Activated naive CD8-positive, alpha-beta T cell treated with anti-CD3 and anti-CD28 coated beads for 36 hours (primary cell): ENCODE measurements at regions not wholly inside any gene's neighbourhood (a gene's known extent, or its start where the extent isn't known, plus 50 kb on each side); places are given as distances from the start of the nearest gene placed in this dataset.

Source experiments
- DNase-seq: peaks from one replicate; pipeline ENCODE4 v3.0.0; 2021
- H3K27ac Mint-ChIP-seq: one replicate; pipeline ENCODE4 v1.8.0; 2022; ENCODE audit warnings: mild to moderate bottlenecking, moderate library complexity, mixed read lengths
- H3K27me3 Mint-ChIP-seq: one replicate; pipeline ENCODE4 v1.8.0; 2022; ENCODE audit warnings: mild to moderate bottlenecking, mixed read lengths
- H3K36me3 Mint-ChIP-seq: one replicate; pipeline ENCODE4 v1.8.0; 2021; ENCODE audit warnings: mild to moderate bottlenecking, mixed read lengths
- H3K4me1 Mint-ChIP-seq: one replicate; pipeline ENCODE4 v1.8.0; 2021; ENCODE audit warnings: mixed read lengths
- H3K4me3 Mint-ChIP-seq: one replicate; pipeline ENCODE4 v1.8.0; 2022; ENCODE audit warnings: mild to moderate bottlenecking, moderate library complexity, mixed read lengths
- H3K9me3 Mint-ChIP-seq: one replicate; pipeline ENCODE4 v1.8.0; 2022; ENCODE audit warnings: mixed read lengths

DNA sequence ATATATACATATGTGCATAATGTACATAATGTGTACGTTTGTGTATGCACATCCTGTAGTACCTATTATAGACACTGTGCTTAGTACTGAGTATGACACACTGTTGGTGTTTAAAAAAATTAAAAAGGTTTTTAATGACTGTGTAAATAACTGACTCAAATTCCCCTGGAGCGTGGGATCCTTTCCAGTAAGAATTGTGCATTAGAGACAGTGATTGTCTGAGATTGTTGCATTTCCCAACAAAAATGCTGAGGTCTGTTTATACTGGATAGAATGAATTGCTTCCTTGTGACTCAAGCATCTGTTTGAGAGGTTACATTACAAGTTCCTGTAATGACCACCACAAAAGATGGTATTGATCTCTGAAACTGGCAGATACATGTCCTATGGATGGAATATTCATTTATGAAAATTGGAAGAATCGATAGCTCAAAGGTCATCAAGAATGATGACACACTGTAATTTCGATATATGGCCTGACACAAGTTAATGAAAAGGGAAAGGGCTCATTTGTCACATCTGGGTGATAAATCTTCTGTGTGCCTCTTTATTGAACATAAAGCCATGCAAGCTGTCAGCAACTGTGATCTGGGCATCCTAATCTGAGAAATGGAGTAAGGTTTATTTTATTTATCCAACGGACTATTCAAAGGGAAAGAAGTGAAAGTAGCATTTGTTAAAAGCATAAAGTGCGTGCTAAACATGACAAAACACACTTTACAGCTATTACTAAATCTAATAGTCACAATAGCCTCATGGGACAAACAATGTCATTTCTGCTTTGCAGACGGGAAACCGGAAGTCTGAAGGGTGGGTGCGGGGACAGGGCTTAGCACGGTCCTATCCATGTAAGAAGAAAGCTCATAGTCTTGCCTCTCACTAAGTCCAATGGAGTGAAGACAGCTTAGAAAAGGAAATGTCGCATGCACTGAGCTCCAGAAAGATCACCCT lies 228.8 kb downstream of the CDH11 start:
- no peak overlapping the region for H3K27ac Mint-ChIP-seq
- no peaks in the 10 kb centered on the region for H3K36me3 Mint-ChIP-seq
- no peak overlapping the region for H3K4me3 Mint-ChIP-seq
- no peak for DNase-seq
- peaks cover 12% of the 10 kb centered on the region for H3K9me3 Mint-ChIP-seq
- H3K4me1 Mint-ChIP-seq = no peaks in the 10 kb centered on the region
- no peaks in the 10 kb centered on the region for H3K27me3 Mint-ChIP-seq

DNA sequence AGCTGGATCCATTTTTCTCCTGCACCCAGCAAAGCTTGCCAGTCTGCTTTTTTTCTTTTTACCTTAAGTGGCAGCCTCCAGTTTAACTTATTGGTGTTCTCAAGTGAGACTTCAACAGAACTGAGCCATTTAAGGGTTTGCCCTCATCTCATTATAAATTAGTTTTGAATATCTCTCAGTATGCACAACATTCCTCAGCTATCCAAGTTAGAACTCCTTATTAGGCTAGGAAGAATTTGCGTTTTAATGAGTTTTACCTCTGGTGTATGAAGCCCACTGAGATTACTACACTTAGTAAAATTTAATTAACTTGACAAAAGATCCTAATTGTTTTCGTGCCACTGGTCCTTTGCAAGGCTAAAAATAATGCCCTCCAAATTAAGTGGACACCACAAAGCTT lies 232.4 kb downstream of the CDH11 start:
- no peak overlapping the region for H3K27ac Mint-ChIP-seq
- no peaks in the 10 kb centered on the region for H3K36me3 Mint-ChIP-seq
- H3K27me3 Mint-ChIP-seq = no peaks in the 10 kb centered on the region
- H3K4me1 Mint-ChIP-seq = no peaks in the 10 kb centered on the region
- no peak for DNase-seq
- H3K9me3 Mint-ChIP-seq = peaks cover 11% of the 10 kb centered on the region
- H3K4me3 Mint-ChIP-seq = no peak overlapping the region

DNA sequence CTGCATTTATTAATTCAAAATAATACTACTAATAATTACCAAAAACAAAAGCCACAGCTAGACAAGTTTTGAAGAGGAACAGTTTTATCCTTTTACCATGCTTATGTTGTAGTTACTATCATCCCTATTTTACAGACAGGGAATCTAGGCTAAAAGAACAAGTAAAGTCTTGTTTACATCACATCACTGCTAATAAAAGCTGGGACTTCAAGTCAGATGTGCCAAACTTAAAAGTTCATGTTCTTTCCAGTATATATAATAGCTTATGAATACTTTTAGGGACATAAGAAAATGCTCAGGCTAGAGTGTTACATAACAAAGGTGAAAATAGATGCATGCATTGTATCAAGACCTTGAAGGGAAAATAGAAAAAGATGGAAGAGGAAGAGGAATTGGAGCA lies 234.2 kb downstream of the CDH11 start:
- Mint-ChIP-seq H3K27me3 (no peaks in the 10 kb centered on the region), H3K4me1 (no peaks in the 10 kb centered on the region), H3K27ac (no peak overlapping the region), H3K4me3 (no peak overlapping the region), H3K36me3 (no peaks in the 10 kb centered on the region), H3K9me3 (peaks cover 20% of the 10 kb centered on the region)
- no peak for DNase-seq

DNA sequence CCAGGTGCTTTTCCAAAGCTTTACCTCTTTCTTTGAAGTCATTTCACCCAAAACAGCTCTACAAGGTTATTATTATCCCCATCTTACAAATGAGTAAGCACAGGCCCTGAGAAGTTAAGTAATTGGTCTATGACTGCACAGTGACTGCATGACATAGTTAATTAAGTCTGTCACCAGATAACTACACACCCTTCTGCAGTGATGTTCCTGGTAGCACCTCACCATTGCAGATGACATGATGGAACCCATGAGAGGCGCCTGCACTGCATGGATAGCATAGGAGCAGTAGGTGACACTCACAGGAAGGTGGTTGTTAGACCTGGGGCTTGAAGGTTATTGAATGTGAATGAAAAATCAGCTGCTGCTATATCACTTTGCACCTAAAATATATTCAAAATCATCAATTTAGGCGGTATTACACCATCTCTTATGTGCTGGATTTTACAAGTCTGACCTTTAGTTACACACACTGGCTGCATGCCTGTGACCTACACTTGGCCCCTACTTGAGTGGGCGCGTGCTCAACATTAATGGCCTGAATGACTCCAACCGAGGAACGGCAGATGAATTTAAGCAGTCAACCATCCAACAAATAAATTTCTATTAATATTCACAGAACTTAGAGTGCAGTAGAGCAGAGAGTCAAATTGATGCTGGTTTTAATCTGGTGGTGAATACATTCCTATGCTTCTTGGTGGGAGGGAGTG lies 239.6 kb downstream of the CDH11 start:
- Mint-ChIP-seq H3K27me3 (no peaks in the 10 kb centered on the region), H3K4me1 (no peaks in the 10 kb centered on the region), H3K27ac (no peak overlapping the region), H3K4me3 (no peak overlapping the region), H3K9me3 (peaks cover 18% of the 10 kb centered on the region), H3K36me3 (no peaks in the 10 kb centered on the region)
- DNase-seq = no peak

DNA sequence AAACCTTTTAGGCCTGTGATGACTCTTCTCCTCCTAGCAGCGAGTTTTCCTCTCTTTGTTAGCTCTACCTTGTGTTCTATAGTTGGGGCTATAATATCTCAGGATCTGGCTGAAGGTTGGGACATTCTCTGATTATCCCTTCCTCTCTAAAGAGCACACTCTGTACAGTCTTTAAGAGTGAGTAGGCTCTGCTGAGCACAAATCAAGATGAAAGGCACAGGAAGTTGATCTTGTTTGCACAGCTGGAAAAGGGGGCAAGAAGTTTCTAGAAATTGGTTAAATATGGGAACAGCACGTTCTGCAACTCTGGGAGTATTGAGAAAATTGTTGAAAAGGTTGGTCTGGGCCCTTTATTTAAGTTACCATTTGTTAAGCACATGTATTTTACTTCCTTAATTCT lies 240.9 kb downstream of the CDH11 start:
- Mint-ChIP-seq H3K4me3 (no peak overlapping the region), H3K4me1 (no peaks in the 10 kb centered on the region), H3K27ac (no peak overlapping the region), H3K27me3 (no peaks in the 10 kb centered on the region), H3K36me3 (no peaks in the 10 kb centered on the region), H3K9me3 (peaks cover 20% of the 10 kb centered on the region)
- DNase-seq = no peak

DNA sequence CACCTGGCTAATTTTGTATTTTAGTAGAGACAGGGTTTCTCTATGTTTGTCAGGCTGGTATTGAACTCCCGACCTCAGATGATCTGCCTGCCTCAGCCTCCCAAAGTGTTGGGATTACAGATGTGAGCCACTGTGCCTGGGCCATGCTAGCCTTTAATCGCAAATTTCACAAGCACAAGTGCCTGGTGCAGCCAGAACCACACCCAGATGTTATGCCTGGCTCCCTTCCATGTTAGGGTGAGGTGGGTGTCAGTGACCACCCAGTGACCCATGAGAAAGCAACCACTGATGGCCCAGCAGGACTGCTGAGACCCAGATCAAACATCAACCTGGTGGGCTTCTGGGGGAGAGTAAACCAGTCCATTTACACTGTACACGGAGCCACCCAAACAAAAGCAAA lies 241.9 kb downstream of the CDH11 start:
- peaks cover 20% of the 10 kb centered on the region for H3K9me3 Mint-ChIP-seq
- no peak overlapping the region for H3K27ac Mint-ChIP-seq
- no peaks in the 10 kb centered on the region for H3K4me1 Mint-ChIP-seq
- DNase-seq = no peak
- no peak overlapping the region for H3K4me3 Mint-ChIP-seq
- no peaks in the 10 kb centered on the region for H3K36me3 Mint-ChIP-seq
- H3K27me3 Mint-ChIP-seq = no peaks in the 10 kb centered on the region

DNA sequence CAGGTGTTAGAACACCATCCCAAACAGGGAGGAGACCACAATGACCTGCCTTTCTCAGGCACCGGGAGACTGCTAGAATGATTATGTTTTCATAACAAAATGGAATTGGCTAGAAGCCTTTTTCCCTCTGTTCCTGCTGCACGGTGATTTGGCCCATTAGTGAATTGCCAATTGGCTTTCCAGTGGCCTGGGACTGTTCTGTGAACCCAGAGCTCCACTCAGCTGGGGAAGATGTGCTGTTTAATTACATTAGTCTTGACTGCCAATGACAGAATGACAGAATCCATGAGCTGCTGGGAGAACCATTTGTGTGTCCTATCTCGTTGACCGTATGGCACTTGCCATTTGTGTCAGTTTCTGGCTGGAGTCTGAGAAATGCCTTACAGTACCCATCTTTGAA lies 242.9 kb downstream of the CDH11 start:
- H3K27ac Mint-ChIP-seq = no peak overlapping the region
- peaks cover 19% of the 10 kb centered on the region for H3K9me3 Mint-ChIP-seq
- no peak overlapping the region for H3K4me3 Mint-ChIP-seq
- no peaks in the 10 kb centered on the region for H3K4me1 Mint-ChIP-seq
- no peaks in the 10 kb centered on the region for H3K27me3 Mint-ChIP-seq
- no peaks in the 10 kb centered on the region for H3K36me3 Mint-ChIP-seq
- DNase-seq = no peak

DNA sequence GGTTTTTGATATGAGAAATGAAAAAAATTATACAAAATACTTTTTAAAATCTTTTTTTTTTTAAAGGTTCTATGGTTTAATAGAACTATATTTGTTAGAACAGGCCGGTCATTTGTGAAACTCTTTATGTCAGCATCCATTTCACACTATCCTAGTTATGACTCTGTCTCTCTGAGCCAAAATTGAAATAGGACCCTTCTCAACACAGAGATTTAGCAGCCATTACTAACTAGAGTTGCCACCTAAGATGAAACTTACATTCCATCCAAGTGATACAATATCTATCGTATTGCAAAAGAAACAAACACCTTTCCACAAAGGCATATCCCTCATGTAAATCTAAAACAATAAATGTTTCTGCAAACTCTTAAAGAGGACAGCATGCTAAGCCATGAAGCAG lies 249.8 kb downstream of the CDH11 start:
- no peaks in the 10 kb centered on the region for H3K36me3 Mint-ChIP-seq

DNA sequence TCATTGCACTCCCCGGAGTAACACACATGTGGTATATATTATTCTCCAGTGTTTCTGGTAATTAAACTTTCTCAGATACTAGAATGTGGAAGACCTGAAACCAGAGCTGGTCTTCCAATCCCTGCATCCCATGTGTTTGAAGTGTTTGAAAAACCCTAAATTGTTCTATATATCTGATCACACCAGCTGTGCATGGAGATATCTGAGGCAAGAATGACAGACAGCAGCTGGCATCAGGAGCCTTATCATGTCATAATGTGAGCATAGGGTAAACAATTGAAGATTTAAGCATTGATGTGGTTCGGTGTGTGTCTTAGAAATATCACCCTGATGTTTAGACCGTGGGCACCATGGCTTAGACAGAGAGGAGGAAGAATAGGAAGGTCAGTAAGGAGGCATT lies 251.0 kb downstream of the CDH11 start:
- H3K4me3 Mint-ChIP-seq = no peak overlapping the region
- H3K27me3 Mint-ChIP-seq = no peaks in the 10 kb centered on the region
- H3K9me3 Mint-ChIP-seq = peaks cover 2% of the 10 kb centered on the region
- no peaks in the 10 kb centered on the region for H3K4me1 Mint-ChIP-seq
- H3K27ac Mint-ChIP-seq = no peak overlapping the region
- H3K36me3 Mint-ChIP-seq = no peaks in the 10 kb centered on the region
- DNase-seq = no peak

More for the DNA sequence above, 249.8 kb downstream of the CDH11 start:
- H3K27ac Mint-ChIP-seq = no peak overlapping the region
- H3K27me3 Mint-ChIP-seq = no peaks in the 10 kb centered on the region
- H3K9me3 Mint-ChIP-seq = peaks cover 4% of the 10 kb centered on the region
- DNase-seq = no peak
- H3K4me3 Mint-ChIP-seq = no peak overlapping the region
- H3K4me1 Mint-ChIP-seq = no peaks in the 10 kb centered on the region

DNA sequence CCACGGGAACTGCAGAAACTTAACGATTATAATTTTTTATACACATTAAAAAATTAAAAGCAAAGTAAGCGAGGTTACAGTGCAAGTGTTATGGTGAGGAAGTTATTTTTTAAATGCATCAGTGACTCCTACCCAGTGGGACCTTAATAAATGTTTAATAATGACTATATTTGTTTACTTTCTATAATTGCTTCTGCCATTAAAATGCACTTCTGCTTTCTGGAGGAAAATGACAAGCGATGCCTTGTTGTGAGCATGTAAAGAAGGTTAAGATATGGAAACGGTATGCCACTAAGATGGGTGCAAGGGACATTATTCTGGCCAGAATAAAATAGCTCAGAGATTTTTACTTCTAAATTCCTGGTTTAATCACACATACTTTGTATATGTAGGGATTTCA lies 252.1 kb downstream of the CDH11 start:
- Mint-ChIP-seq H3K4me3 (no peak overlapping the region), H3K27me3 (no peaks in the 10 kb centered on the region), H3K27ac (no peak overlapping the region), H3K9me3 (peaks cover 2% of the 10 kb centered on the region), H3K36me3 (no peaks in the 10 kb centered on the region), H3K4me1 (no peaks in the 10 kb centered on the region)
- DNase-seq = no peak

DNA sequence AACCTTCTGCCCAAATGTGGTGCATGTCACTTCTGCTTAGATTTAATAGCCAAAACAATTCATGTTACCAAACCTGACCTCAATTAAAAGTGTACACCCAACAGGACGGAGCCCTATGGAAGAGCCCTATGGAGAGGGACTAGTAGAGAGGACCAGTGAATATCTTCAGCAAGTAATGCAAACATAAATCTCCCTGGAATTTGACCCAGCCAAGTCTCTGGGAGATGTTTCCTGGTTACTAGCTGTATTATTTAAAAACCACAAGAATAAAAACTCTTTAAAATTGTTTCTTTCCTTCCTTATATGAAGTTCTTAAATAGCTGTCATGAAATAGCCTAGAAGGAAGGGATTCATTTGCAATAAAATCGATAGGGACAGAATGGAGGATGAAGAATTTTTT lies 255.8 kb downstream of the CDH11 start:
- H3K27me3 Mint-ChIP-seq = no peaks in the 10 kb centered on the region
- H3K27ac Mint-ChIP-seq = no peak overlapping the region
- no peaks in the 10 kb centered on the region for H3K4me1 Mint-ChIP-seq
- no peak for DNase-seq
- no peak overlapping the region for H3K4me3 Mint-ChIP-seq
- peaks cover 2% of the 10 kb centered on the region for H3K9me3 Mint-ChIP-seq
- H3K36me3 Mint-ChIP-seq = no peaks in the 10 kb centered on the region

DNA sequence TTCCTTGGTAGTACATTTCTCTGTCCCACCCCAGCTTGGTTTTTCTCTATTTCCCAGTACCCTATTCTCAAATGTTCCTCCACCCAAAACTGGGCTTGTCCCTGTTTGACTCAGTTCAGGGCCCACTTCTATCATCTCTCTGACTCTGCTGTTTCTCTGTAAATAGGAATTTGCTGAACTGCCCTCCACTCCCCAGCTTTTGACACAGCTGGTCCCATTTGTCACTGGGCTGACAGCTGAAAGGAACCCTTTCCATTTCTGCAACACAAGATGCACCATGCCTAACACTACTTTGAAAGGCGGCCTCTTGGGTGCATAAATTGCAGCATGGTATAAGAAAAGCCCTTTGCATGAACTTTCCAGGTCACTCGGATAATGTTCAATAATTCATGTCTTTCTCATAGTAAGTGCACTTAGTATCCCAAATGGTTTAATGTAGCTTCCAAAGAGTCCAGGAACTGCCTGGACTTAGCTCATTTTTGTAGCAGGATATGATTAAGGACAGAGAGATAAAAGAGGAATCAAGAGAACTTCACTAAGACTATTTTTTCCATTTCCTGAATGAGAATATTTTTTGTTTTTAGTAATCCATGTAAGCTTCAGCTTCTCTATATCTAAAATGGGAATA lies 256.7 kb downstream of the CDH11 start:
- Mint-ChIP-seq H3K27me3 (no peaks in the 10 kb centered on the region), H3K36me3 (no peaks in the 10 kb centered on the region)

DNA sequence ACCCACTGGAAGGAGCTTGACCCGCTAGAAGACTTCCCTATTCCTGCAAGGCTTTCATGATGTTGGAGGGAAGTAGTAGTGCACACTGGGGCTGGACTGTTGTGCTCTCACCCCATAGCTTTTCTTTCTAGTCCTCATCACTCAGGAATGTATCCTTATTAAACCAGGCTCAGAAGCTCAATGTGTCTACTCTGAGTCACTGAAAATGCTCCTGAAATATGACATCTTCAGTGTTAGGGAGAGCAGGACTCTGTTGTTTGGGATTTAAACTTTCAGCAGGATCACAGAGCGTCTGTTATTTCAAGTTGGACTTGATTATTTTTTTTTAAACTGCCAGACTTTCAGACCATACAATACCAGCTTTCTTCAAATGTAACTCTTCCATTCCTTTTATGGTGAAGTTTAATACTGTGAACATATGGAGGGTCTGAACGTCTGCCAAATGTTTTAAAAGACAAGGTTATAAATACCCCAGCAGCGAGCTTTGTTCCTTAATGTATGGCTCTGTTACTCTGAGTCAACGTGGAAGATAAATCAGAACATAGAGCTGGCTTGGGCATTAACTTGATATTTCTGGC lies 257.5 kb downstream of the CDH11 start:
- H3K4me1 Mint-ChIP-seq = no peaks in the 10 kb centered on the region
- no peak for DNase-seq
- no peaks in the 10 kb centered on the region for H3K36me3 Mint-ChIP-seq
- H3K27me3 Mint-ChIP-seq = no peaks in the 10 kb centered on the region
- peaks cover 4% of the 10 kb centered on the region for H3K9me3 Mint-ChIP-seq
- H3K27ac Mint-ChIP-seq = no peak overlapping the region
- H3K4me3 Mint-ChIP-seq = no peak overlapping the region

More for the DNA sequence above, 256.7 kb downstream of the CDH11 start:
- Mint-ChIP-seq H3K4me1 (no peaks in the 10 kb centered on the region), H3K9me3 (peaks cover 4% of the 10 kb centered on the region), H3K4me3 (no peak overlapping the region), H3K27ac (no peak overlapping the region)
- no peak for DNase-seq

DNA sequence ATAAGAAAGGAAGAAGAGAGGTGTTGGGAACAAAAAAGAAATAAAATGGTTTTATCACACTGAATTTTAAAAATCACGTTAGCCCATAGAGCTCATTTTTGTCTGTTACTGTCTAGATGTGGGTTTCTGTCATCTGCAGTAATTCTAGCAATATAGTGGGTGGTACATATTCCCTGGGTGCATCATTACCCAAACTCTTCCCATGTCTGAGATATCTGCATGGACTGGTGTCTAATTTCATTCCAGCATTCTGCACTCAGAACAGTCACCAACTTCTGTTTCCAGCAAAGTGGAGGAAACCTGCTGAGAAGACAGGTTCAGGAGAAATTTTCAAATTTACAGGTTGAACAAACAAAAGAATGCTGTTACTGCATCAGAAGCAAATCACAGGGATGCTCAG lies 263.8 kb downstream of the CDH11 start:
- no peaks in the 10 kb centered on the region for H3K36me3 Mint-ChIP-seq
- H3K4me1 Mint-ChIP-seq = no peaks in the 10 kb centered on the region
- no peak for DNase-seq
- H3K27me3 Mint-ChIP-seq = no peaks in the 10 kb centered on the region
- H3K27ac Mint-ChIP-seq = no peak overlapping the region
- H3K4me3 Mint-ChIP-seq = no peak overlapping the region
- H3K9me3 Mint-ChIP-seq = peaks cover 4% of the 10 kb centered on the region

DNA sequence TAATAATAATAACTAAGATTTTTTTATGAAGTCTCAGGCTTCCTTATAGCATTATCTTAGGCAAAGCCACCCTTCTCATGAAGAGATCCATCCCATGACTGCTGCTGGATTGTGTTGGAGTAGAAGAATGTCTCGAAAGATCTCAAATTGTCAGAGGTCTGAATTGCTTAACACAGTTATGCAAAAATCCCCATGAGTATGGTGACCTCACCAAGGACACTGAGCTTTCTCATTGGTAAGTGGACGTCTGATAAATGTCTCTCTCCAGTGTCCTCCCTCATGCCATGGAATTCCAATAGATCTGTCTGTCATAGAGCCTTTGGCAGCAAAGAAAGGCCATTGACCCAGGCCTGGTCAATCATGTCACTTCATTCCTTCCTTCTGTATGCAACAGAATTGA lies 264.5 kb downstream of the CDH11 start:
- H3K4me1 Mint-ChIP-seq = no peaks in the 10 kb centered on the region
- peaks cover 4% of the 10 kb centered on the region for H3K9me3 Mint-ChIP-seq
- DNase-seq = no peak
- H3K27ac Mint-ChIP-seq = no peak overlapping the region
- no peaks in the 10 kb centered on the region for H3K36me3 Mint-ChIP-seq
- H3K27me3 Mint-ChIP-seq = no peaks in the 10 kb centered on the region
- H3K4me3 Mint-ChIP-seq = no peak overlapping the region
